ENCODE measurements at regions not wholly inside any gene's neighbourhood (a gene's known extent, or its start where the extent isn't known, plus 50 kb on each side); places are given as distances from the start of the nearest gene placed in this dataset.
A peak's percentile ranks its signal among the peaks of the same experiment; 100 is the strongest.
"Not testable (repeated sequence)": the region's sequence is repeated elsewhere in the genome, so short reads cannot be mapped to it uniquely, and the experiment has no call there.

DNA sequence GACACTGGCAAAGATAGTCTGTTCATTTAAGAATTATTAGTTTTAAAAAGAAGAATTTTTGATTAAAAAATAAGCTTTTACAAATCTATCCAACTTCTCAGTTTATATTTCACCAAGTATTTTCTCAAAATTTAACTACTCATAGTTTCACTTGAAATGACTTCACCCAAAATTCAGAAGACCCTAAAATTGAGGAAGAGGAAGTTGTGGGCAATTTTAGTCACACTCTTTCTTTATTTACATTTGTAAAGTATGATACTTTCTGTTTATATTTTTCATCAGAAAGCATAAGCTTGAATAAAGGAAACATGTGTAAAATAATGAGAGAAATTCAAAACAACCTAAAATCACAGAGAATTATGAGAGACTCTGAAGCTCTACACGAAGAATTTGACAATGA lies 278.8 kb upstream of the MEIS1 start:
- Mint-ChIP-seq H3K27me3 (ENCODE audit: low read depth) (no peaks in the 10 kb centered on the region), H3K9me3 (peaks cover 41% of the 10 kb centered on the region), H3K27ac (no peak overlapping the region), H3K36me3 (ENCODE audit: low read depth) (peaks cover 9% of the 10 kb centered on the region), H3K4me3 (no peak overlapping the region), H3K4me1 (no peaks in the 10 kb centered on the region)
- TF ChIP-seq, protein P1, sequence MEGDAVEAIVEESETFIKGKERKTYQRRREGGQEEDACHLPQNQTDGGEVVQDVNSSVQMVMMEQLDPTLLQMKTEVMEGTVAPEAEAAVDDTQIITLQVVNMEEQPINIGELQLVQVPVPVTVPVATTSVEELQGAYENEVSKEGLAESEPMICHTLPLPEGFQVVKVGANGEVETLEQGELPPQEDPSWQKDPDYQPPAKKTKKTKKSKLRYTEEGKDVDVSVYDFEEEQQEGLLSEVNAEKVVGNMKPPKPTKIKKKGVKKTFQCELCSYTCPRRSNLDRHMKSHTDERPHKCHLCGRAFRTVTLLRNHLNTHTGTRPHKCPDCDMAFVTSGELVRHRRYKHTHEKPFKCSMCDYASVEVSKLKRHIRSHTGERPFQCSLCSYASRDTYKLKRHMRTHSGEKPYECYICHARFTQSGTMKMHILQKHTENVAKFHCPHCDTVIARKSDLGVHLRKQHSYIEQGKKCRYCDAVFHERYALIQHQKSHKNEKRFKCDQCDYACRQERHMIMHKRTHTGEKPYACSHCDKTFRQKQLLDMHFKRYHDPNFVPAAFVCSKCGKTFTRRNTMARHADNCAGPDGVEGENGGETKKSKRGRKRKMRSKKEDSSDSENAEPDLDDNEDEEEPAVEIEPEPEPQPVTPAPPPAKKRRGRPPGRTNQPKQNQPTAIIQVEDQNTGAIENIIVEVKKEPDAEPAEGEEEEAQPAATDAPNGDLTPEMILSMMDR (IDR thresholded peaks at IDR 0.05; ENCODE audit: unreplicated experiment in 3 of 3), result no peak

DNA sequence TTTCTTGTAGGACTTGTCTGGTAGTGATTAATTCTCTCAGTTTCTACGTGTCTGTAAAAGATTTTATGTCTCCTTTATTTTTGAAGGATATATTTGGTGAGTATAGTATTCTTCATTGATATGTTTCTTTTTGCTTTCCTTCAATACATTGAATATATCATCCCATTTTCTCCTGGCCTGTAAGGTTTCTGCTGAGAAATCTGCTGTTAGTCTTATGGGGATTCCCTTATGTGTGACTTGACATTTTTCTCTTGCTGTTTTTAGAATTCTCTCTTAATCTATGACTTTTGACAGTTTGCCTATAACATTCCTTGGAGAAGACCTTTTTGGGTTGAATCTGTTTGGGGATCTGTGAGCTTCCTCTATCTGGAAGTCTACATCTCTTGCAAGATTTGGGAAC lies 281.0 kb upstream of the MEIS1 start:
- H3K9me3 Mint-ChIP-seq, result peaks cover 35% of the 10 kb centered on the region
- TF ChIP-seq, protein P1 (IDR thresholded peaks at IDR 0.05; ENCODE audit: unreplicated experiment in 3 of 3), result no peak
- no peak overlapping the region for H3K4me3 Mint-ChIP-seq
- H3K27me3 Mint-ChIP-seq (ENCODE audit: low read depth), result no peaks in the 10 kb centered on the region
- no peak overlapping the region for H3K27ac Mint-ChIP-seq
- H3K36me3 Mint-ChIP-seq (ENCODE audit: low read depth), result peaks cover 12% of the 10 kb centered on the region
- no peaks in the 10 kb centered on the region for H3K4me1 Mint-ChIP-seq

DNA sequence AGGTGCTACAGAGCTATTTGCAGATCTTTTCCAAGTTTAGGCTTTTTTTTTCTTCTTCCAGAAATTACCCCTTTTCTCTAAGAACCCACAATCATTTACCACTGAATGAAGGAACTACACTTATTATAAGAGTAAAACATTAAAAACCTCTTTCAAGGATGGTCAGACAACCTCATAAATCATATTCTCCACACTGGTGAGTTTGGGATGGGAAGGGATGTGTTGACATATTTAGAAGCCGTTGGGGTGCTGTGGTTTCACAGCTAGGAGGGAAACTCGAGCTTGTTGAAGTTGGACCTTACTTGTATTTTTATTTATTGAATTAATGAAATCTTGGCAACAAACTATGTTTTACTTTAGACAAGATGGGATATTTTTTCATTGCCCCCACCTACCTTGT lies 289.4 kb upstream of the MEIS1 start:
- Mint-ChIP-seq H3K9me3 (peaks cover 17% of the 10 kb centered on the region), H3K27me3 (ENCODE audit: low read depth) (peaks cover 3% of the 10 kb centered on the region), H3K27ac (no peak overlapping the region), H3K4me3 (no peak overlapping the region), H3K36me3 (ENCODE audit: low read depth) (peaks cover 10% of the 10 kb centered on the region), H3K4me1 (no peaks in the 10 kb centered on the region)
- TF ChIP-seq, protein P1 (IDR thresholded peaks at IDR 0.05; ENCODE audit: unreplicated experiment in 3 of 3), result no peak

DNA sequence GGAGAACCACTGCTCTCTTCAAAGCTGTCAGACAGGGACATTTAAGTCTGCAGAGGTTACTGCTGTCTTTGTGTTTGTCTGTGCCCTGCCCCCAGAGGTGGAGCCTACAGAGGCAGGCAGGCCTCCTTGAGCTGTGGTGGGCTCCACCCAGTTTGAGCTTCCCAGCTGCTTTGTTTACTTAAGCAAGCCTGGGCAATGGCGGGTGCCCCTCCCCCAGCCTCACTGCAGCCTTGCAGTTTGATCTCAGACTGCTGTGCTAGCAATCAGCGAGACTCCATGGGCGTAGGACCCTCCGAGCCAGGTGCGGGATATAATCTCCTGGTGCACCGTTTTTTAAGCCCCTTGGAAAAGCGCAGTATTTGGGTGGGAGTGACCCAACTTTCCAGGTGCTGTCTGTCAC lies 290.6 kb upstream of the MEIS1 start:
- H3K9me3 Mint-ChIP-seq, result peaks cover 17% of the 10 kb centered on the region
- H3K4me1 Mint-ChIP-seq; H3K27me3 Mint-ChIP-seq (ENCODE audit: low read depth); H3K4me3 Mint-ChIP-seq; H3K27ac Mint-ChIP-seq; H3K36me3 Mint-ChIP-seq (ENCODE audit: low read depth): not testable (repeated sequence)

DNA sequence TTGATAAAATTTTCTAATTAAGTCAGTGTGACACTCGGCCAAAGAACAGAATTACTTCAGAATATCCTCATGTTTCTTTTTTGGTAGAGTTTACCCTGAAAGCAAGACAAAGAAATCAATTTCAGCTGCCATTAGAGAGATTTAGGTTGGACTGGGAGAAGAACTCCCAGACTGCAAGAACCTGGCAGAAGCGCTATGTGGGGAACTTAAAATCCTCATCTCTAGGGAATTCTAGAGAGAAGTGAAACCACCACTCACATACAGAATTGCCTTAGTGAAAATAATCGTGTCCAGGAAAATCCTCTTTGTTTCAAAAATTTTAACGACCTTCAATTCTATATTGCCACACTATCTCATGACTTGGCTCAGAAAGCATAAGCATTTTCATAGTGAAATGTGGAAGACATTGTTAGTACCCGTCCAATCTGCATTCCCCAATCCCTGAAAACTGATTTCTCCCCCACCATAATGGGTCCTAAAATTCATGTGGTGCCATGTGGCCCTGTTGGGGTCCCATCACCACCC lies 297.3 kb upstream of the MEIS1 start:
- no peak overlapping the region for H3K27ac Mint-ChIP-seq
- H3K27me3 Mint-ChIP-seq (ENCODE audit: low read depth), result peaks cover 3% of the 10 kb centered on the region
- peaks cover 13% of the 10 kb centered on the region for H3K4me1 Mint-ChIP-seq
- no peak overlapping the region for H3K4me3 Mint-ChIP-seq
- peaks cover 16% of the 10 kb centered on the region for H3K9me3 Mint-ChIP-seq
- H3K36me3 Mint-ChIP-seq (ENCODE audit: low read depth), result no peaks in the 10 kb centered on the region
- TF ChIP-seq, protein P1 (IDR thresholded peaks at IDR 0.05; ENCODE audit: unreplicated experiment in 3 of 3), result no peak

DNA sequence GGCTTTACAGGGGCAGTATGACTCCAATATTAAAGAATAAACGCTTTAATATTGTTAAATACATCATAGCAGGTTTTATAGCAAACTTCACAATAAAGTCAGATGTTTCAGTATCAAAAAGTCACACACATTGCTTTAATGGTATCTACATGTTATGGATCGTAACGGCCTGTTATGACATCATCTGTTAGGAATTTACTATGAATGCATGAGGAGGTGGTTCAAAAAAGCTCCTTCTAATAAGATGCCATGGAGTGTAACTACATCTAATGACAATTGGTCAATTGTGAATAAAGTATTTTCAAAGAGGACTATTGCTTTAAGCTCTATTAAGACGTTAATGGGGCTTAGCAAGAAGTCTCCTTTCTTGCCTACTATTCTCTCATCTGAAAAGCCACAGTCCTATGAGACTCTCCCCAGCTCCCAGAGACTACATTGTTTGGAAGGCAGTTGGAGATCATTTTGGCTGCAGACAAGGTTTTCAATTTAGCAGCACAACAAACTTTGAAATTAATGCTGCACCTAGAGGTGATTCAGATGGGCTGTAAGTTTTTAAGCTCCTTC lies 300.7 kb upstream of the MEIS1 start:
- H3K36me3 Mint-ChIP-seq (ENCODE audit: low read depth), result no peaks in the 10 kb centered on the region
- H3K4me3 Mint-ChIP-seq, result no peak overlapping the region
- H3K27me3 Mint-ChIP-seq (ENCODE audit: low read depth), result no peaks in the 10 kb centered on the region
- peaks cover 20% of the 10 kb centered on the region for H3K4me1 Mint-ChIP-seq
- TF ChIP-seq, protein P1 (IDR thresholded peaks at IDR 0.05; ENCODE audit: unreplicated experiment in 3 of 3), result no peak
- H3K9me3 Mint-ChIP-seq, result peaks cover 11% of the 10 kb centered on the region
- H3K27ac Mint-ChIP-seq, result peak overlapping the region in 2 of 3 experiments; percentile 7 to 47

Measured in nephron (organoid).